ENCODE measurements at regions not wholly inside any gene's neighbourhood (a gene's known extent, or its start where the extent isn't known, plus 50 kb on each side); places are given as distances from the start of the nearest gene placed in this dataset.

DNA sequence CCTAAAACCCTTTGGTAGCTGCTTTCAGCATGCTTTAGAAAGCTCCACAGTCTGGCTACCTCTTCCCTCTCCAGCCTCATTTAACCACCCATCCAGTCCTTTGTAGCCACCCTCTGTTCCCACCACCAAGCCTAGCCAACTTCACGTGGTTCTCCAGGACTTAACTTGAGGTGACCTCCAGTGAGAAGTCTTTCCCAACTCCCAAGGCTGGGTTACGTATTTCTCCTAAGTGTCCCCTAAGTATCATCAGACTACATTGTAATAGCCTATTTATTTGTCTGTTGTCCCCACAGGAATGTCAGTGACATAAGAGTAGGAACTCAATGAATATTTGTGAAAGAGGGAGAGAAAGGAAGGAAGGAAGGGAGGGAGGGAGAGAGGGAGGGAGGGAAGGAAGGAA lies 431.9 kb upstream of the JARID2 start:
- TF ChIP-seq CTCF (IDR thresholded peaks at IDR 0.05; ENCODE audit: insufficient read depth, low read length, poor library complexity, severe bottlenecking) (no peak), EZH2phosphoT487 (conservative IDR thresholded peaks at IDR 0.05; ENCODE audit: low read length) (no peak)
